ENCODE measurements at regions not wholly inside any gene's neighbourhood (a gene's known extent, or its start where the extent isn't known, plus 50 kb on each side); places are given as distances from the start of the nearest gene placed in this dataset.
"Not testable (repeated sequence)": the region's sequence is repeated elsewhere in the genome, so short reads cannot be mapped to it uniquely, and the experiment has no call there.

DNA sequence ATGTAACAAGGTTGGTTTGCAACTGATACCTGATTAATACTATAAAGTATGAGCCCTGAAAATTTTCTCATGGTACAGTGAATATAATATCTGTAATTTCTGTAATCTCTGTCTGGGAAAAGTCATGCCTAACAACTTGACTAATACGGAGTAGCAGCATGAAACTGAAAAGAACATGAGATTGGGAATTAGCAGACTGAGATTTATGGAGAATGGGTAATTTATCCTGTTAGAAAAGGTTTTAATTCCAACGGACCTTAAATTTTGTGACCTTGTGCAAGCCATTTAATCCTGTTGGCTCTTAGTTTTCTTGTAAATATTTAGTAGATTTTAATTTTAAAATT, 90.2 kb upstream of the CMC1 start:
- DNase-seq: no peak

DNA sequence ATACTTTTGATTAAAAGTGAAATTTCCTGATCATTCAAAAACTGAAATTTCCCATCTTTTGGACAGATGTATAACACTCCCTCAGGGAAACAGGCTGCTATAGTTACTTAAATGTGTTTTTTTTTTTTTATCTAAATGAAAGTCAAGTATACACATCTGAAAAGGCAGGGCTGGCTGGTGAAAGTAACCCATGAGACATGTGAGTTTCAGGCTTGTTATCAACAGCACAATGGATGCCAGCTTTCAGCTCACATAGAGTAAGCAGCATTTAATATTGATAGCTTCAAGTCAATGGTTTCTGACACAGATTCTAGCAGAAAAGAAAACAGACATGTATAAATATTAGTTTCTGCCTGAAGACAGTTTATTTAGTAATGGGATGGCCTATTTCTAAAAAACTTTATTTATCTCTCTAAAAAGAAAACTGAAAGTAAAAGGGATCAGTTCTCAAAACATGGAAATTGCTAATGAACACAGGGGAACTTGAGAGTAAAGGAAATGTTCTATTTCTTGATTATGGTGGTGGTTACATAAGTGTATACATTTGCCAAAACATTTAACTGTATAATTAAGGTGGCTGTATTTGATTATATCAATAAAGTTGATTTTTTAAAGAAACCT, 89.7 kb upstream of the CMC1 start:
- DNase-seq: peak; percentile 66

GRCh38 chr3:28155631-28156030, 85.8 kb upstream of the CMC1 start:
- no peak for DNase-seq

GRCh38 chr3:28156599-28156998, 84.8 kb upstream of the CMC1 start:
- not testable (repeated sequence) for DNase-seq

DNA sequence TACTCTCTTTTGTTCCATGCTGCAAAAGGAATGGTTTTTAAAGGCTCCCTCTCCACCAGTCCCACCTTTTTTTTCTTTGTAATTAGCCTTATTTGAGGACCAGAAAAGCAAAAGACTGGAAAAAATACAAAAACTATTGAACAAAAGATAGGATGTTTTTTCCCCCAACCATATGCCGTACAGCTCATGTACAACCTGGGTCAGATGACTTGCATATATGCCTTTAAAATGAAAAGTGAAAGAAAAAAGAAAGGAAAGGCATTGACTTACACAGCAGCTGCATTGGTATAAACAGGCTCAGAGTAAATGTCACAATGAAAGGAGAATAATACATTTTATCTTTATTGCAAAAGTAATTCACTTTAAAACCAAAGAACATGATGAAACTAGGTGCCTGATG, 69.5 kb upstream of the CMC1 start:
- DNase-seq: no peak

- DNase-seq: no peak
Observed at GRCh38 chr3:28172748-28173147, 68.7 kb upstream of the CMC1 start.

DNA sequence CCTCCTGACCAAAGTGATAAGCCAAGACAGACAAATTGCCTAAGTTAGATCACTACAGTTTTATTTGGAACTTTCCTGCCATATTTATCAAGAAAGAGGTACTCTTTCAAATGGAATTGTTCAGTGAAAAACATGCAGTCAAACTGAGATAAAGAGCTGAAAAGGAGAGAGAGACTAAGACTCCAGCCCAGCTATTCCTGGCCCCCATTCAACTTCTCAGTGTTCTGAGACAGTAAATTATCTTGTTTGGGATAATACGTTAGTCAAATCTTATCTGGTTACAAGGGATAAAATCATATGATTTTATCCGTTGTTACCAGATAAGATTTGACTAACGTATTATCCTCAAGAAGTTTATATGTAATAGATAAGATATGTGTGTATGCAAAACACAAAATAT, 67.6 kb upstream of the CMC1 start:
- DNase-seq: no peak

- DNase-seq: no peak
Observed at GRCh38 chr3:28186748-28187147, 54.7 kb upstream of the CMC1 start.

- no peak for DNase-seq
Observed at GRCh38 chr3:28188686-28189085, 52.7 kb upstream of the CMC1 start.

DNA sequence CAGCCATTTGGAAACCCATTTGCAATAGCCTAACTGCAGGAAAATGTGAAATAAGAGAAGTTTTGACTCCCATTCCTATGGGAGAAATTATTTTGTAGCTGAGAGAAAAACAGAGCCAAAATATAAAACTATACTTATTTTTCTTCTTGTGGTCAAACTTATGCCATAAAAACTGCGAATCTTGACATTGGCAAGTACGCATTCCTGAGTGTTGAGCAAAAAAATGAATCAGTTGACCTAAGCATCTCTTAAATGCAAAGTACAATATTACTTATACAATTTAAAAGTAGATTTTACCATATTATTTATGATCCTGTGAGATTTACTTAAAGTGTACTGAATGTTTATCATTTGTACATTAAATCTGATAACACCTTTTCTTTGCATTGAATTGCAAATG, 50.1 kb upstream of the CMC1 start:
- DNase-seq: no peak
